ENCODE measurements at regions not wholly inside any gene's neighbourhood (a gene's known extent, or its start where the extent isn't known, plus 50 kb on each side); places are given as distances from the start of the nearest gene placed in this dataset.
"Not testable (repeated sequence)": the region's sequence is repeated elsewhere in the genome, so short reads cannot be mapped to it uniquely, and the experiment has no call there.

DNA sequence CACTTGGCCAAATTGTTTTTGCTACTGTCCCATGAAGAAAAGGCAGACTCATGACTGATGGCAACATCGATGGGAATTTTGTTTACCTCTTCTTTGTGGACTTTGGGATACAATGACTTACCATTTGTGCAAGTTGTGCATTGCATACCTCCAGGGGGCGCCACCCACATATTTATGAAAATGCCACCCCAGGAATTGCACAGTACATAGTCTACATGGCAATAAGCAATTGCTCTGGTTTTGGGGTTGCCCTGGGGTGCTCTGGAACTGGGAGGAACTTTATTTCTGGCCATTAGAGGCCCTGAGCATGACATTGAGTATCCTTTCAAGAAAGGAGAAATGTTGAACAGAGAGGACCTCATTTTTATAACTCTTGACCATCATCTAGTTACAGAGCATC, 109.1 kb upstream of the ZNF195 start:
- not testable (repeated sequence) for H3K4me1 Mint-ChIP-seq (ENCODE audit: low read depth, unreplicated experiment); H3K79me2 ChIP-seq (ENCODE audit: insufficient read depth, low read length); H3K9ac ChIP-seq (ENCODE audit: low read length); H3K4me3 ChIP-seq (ENCODE audit: insufficient read depth, low read depth, low read length); H4K20me1 ChIP-seq (ENCODE audit: insufficient read depth, low read length); DNase-seq (ENCODE audit: low read depth); H3K4me3 Mint-ChIP-seq (ENCODE audit: unreplicated experiment); H3K27ac Mint-ChIP-seq (ENCODE audit: unreplicated experiment); H3K27me3 Mint-ChIP-seq (ENCODE audit: low read depth, unreplicated experiment); H3K27ac ChIP-seq (ENCODE audit: low read depth, low read length); FAIRE-seq; H3K4me1 ChIP-seq (ENCODE audit: insufficient read depth, low read length); H3K27me3 ChIP-seq (ENCODE audit: insufficient read depth, low read length); H3K9me3 ChIP-seq (ENCODE audit: insufficient read depth, low read depth, low read length); H3K36me3 Mint-ChIP-seq (ENCODE audit: low read depth, unreplicated experiment); H3K4me2 ChIP-seq (ENCODE audit: low read length); H2AFZ ChIP-seq (ENCODE audit: low read depth, low read length); H3K36me3 ChIP-seq (ENCODE audit: insufficient read depth, low read length)
- H3K9me3 Mint-ChIP-seq (ENCODE audit: unreplicated experiment): peaks cover 12% of the 10 kb centered on the region

DNA sequence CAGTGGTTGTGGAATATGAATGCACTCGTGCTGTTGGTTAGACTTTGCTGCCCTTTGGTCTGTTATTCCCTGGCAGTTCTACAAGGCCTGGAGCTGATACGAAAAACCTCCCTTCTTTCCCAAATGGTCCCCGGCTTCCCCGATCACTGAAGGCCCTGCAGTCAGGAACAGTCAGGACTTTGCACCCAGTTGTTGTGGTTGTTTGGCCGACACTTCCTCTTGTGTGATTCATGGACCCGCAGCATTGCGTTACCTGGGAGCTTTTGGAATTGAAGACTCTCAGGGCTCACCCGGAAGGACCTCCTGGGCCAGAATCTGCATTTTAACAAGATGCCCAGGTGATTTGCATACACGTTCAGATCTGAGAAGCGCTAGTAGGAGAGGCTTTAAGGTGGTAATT, 106.8 kb upstream of the ZNF195 start:
- H3K4me1 ChIP-seq (ENCODE audit: insufficient read depth, low read length); H3K4me2 ChIP-seq (ENCODE audit: low read length); H3K27ac ChIP-seq (ENCODE audit: low read depth, low read length); H3K9me3 ChIP-seq (ENCODE audit: insufficient read depth, low read depth, low read length); DNase-seq (ENCODE audit: low read depth); H3K4me1 Mint-ChIP-seq (ENCODE audit: low read depth, unreplicated experiment); H3K27ac Mint-ChIP-seq (ENCODE audit: unreplicated experiment); H4K20me1 ChIP-seq (ENCODE audit: insufficient read depth, low read length); FAIRE-seq; H3K36me3 ChIP-seq (ENCODE audit: insufficient read depth, low read length); H3K4me3 ChIP-seq (ENCODE audit: insufficient read depth, low read depth, low read length); H3K27me3 Mint-ChIP-seq (ENCODE audit: low read depth, unreplicated experiment); H3K79me2 ChIP-seq (ENCODE audit: insufficient read depth, low read length); H3K27me3 ChIP-seq (ENCODE audit: insufficient read depth, low read length); H3K36me3 Mint-ChIP-seq (ENCODE audit: low read depth, unreplicated experiment); H2AFZ ChIP-seq (ENCODE audit: low read depth, low read length); H3K4me3 Mint-ChIP-seq (ENCODE audit: unreplicated experiment); H3K9ac ChIP-seq (ENCODE audit: low read length): not testable (repeated sequence)
- H3K9me3 Mint-ChIP-seq (ENCODE audit: unreplicated experiment): peaks cover 12% of the 10 kb centered on the region

DNA sequence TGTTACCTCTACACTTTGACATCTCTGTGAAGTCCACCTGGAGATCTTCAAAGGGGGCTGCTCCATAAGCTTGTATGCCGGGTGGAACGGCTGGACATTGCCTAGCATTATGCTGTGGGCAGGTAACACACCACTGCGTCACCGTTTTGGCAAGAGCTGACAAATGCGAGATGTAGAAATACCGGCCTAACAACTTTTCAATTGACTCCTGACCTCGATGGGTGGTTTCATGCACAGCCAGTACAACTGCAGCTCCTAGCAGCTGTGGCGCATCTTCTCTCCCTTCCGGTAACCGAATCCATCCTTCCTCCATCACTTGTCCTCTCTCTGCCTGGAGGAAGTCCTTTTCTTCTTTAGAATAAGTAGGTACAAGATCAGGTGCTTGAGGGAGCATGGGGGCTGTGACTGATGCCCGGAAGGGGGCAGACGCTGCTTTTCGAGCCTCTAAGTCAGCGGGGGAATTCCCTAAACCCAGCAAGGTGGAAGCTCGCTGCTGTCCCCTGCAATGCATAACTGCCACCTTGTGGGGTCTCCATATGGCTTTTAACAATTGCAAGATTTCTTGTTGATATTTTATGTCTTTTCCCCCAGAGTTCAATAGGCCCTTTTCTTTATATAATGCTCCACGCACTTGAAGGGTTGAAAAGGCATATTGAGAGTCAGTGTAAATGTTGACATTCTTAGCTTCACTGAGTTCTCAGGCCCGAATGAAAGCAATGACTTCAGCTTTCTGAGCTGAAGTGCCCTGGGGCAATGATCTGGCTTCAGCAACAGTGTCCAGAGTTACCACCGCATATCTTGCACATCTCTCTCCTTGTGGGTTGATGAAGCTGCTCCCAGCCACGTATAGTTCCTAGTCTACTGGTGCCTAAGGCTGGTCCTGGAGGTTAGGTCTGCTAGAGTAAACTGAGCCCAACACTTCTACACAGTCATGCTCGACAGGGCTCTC, 98.3 kb upstream of the ZNF195 start:
- not testable (repeated sequence) for H3K4me2 ChIP-seq (ENCODE audit: low read length); H3K4me3 Mint-ChIP-seq (ENCODE audit: unreplicated experiment); H3K36me3 ChIP-seq (ENCODE audit: insufficient read depth, low read length); DNase-seq (ENCODE audit: low read depth); H2AFZ ChIP-seq (ENCODE audit: low read depth, low read length); H3K27me3 ChIP-seq (ENCODE audit: insufficient read depth, low read length); H4K20me1 ChIP-seq (ENCODE audit: insufficient read depth, low read length); H3K79me2 ChIP-seq (ENCODE audit: insufficient read depth, low read length); H3K4me3 ChIP-seq (ENCODE audit: insufficient read depth, low read depth, low read length); H3K27ac ChIP-seq (ENCODE audit: low read depth, low read length); H3K36me3 Mint-ChIP-seq (ENCODE audit: low read depth, unreplicated experiment); H3K9ac ChIP-seq (ENCODE audit: low read length); H3K9me3 Mint-ChIP-seq (ENCODE audit: unreplicated experiment); H3K27me3 Mint-ChIP-seq (ENCODE audit: low read depth, unreplicated experiment); H3K4me1 ChIP-seq (ENCODE audit: insufficient read depth, low read length); H3K27ac Mint-ChIP-seq (ENCODE audit: unreplicated experiment); FAIRE-seq; H3K9me3 ChIP-seq (ENCODE audit: insufficient read depth, low read depth, low read length)
- peaks cover 11% of the 10 kb centered on the region for H3K4me1 Mint-ChIP-seq (ENCODE audit: low read depth, unreplicated experiment)

DNA sequence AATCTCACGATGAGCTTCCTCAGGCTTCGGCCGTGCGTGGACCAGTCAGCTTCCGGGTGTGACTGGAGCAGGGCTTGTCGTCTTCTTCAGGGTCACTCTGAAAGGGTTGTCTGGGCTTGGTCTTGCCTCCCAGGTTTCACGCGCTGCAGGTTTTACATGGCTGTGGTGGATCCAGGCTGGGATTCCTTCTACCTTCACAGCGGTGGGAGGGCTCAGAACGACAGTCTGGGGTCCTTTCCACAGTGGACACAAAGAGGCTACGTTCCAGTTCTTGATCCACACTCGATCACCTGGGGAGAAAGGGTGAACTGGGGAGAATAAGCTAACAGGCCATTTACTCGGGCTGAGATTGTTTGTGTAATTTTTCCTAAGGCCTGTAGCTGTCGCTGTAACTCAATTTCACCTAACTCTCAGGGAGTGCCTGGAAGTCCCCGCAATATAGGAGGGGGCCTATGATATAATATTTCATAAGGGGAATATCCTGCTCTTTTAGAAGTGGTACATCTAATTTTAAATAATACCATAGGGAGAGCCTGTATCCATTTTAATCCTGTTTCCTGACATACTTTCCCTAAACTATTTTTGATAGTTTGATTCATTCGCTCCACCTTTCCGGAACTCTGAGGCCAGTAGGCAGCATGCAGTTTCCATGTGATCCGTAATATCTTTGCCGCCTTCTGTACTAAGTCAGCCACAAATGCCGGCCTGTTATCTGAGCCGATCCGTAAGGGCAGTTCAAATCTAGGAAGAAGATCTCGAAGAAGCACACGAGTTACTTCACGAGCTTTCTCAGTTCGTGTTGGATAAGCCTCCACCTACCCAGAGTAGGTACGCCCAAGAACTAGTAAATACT, 97.4 kb upstream of the ZNF195 start:
- not testable (repeated sequence) for H3K79me2 ChIP-seq (ENCODE audit: insufficient read depth, low read length); H3K4me1 ChIP-seq (ENCODE audit: insufficient read depth, low read length); H3K9ac ChIP-seq (ENCODE audit: low read length); H4K20me1 ChIP-seq (ENCODE audit: insufficient read depth, low read length); H3K4me2 ChIP-seq (ENCODE audit: low read length); DNase-seq (ENCODE audit: low read depth); H3K9me3 ChIP-seq (ENCODE audit: insufficient read depth, low read depth, low read length); H3K36me3 Mint-ChIP-seq (ENCODE audit: low read depth, unreplicated experiment); H3K27me3 Mint-ChIP-seq (ENCODE audit: low read depth, unreplicated experiment); H3K9me3 Mint-ChIP-seq (ENCODE audit: unreplicated experiment); H3K36me3 ChIP-seq (ENCODE audit: insufficient read depth, low read length); H3K4me3 ChIP-seq (ENCODE audit: insufficient read depth, low read depth, low read length); FAIRE-seq; H3K27ac Mint-ChIP-seq (ENCODE audit: unreplicated experiment); H3K27ac ChIP-seq (ENCODE audit: low read depth, low read length); H2AFZ ChIP-seq (ENCODE audit: low read depth, low read length); H3K4me3 Mint-ChIP-seq (ENCODE audit: unreplicated experiment); H3K27me3 ChIP-seq (ENCODE audit: insufficient read depth, low read length)
- TF ChIP-seq, protein P1, sequence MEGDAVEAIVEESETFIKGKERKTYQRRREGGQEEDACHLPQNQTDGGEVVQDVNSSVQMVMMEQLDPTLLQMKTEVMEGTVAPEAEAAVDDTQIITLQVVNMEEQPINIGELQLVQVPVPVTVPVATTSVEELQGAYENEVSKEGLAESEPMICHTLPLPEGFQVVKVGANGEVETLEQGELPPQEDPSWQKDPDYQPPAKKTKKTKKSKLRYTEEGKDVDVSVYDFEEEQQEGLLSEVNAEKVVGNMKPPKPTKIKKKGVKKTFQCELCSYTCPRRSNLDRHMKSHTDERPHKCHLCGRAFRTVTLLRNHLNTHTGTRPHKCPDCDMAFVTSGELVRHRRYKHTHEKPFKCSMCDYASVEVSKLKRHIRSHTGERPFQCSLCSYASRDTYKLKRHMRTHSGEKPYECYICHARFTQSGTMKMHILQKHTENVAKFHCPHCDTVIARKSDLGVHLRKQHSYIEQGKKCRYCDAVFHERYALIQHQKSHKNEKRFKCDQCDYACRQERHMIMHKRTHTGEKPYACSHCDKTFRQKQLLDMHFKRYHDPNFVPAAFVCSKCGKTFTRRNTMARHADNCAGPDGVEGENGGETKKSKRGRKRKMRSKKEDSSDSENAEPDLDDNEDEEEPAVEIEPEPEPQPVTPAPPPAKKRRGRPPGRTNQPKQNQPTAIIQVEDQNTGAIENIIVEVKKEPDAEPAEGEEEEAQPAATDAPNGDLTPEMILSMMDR (IDR thresholded peaks at IDR 0.05; ENCODE audit: insufficient read depth, low read depth, low read length): peak; percentile 15
- H3K4me1 Mint-ChIP-seq (ENCODE audit: low read depth, unreplicated experiment): peaks cover 11% of the 10 kb centered on the region

DNA sequence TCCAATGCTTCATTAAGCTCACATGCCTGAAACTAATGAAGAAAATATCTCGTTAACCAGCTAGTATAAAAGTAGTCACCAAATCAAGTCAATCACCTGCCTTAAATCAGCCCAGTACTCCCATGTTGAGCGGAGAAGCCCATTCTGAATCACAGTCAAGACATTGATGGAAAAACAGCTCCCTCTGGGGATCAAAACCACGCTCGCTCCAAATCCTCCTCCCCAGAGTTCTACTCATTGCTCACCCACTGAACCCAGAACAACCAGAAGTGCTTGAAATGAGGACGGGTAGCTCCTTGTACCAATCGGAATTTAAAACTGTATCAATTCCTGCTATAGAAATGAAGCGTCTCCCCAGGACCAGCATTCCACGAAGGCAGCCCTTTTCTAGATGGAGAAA, 90.0 kb upstream of the ZNF195 start:
- not testable (repeated sequence) for H3K9ac ChIP-seq (ENCODE audit: low read length); H3K4me1 ChIP-seq (ENCODE audit: insufficient read depth, low read length); H3K27me3 ChIP-seq (ENCODE audit: insufficient read depth, low read length); H3K9me3 ChIP-seq (ENCODE audit: insufficient read depth, low read depth, low read length); H4K20me1 ChIP-seq (ENCODE audit: insufficient read depth, low read length); H3K36me3 Mint-ChIP-seq (ENCODE audit: low read depth, unreplicated experiment); H3K27ac ChIP-seq (ENCODE audit: low read depth, low read length); H3K36me3 ChIP-seq (ENCODE audit: insufficient read depth, low read length); H3K27ac Mint-ChIP-seq (ENCODE audit: unreplicated experiment); FAIRE-seq; H3K27me3 Mint-ChIP-seq (ENCODE audit: low read depth, unreplicated experiment); H3K79me2 ChIP-seq (ENCODE audit: insufficient read depth, low read length); H3K4me3 ChIP-seq (ENCODE audit: insufficient read depth, low read depth, low read length); H3K9me3 Mint-ChIP-seq (ENCODE audit: unreplicated experiment); H3K4me1 Mint-ChIP-seq (ENCODE audit: low read depth, unreplicated experiment); DNase-seq (ENCODE audit: low read depth); H3K4me2 ChIP-seq (ENCODE audit: low read length); H2AFZ ChIP-seq (ENCODE audit: low read depth, low read length); H3K4me3 Mint-ChIP-seq (ENCODE audit: unreplicated experiment)

Data from astrocyte (in vitro differentiated cells and primary cell).